Endothelial cell of umbilical vein (primary cell): ENCODE measurements at regions not wholly inside any gene's neighbourhood (a gene's known extent, or its start where the extent isn't known, plus 50 kb on each side); places are given as distances from the start of the nearest gene placed in this dataset.

ENCODE experiments used
- BruUV-seq: library from RNA; stranded (reverse); fragments of 400-500 nt; replicated peaks from 2 replicates; lab custom pipeline; 2021; lab: Mats Ljungman, UMichigan
- CTCF ChIA-PET: fragments of 300-600, 350-600 bp; sonication (Branson Sonifier 250); formaldehyde crosslinking; loops from one replicate; lab custom pipeline; 2021; ENCODE audit warnings: antibody characterized with exemption, inconsistent platforms; lab: Charles Lee
- POLR2A ChIA-PET: fragments of 300-600, 350-600 bp; sonication (Branson Sonifier 250); formaldehyde crosslinking; loops from one replicate; lab custom pipeline; 2021; ENCODE audit warnings: antibody characterized with exemption, inconsistent platforms; lab: Charles Lee
- DNase-seq: peaks from one replicate; pipeline ENCODE4 v3.0.0-alpha.2; 2011; ENCODE audit warnings: low read depth, low spot score
- FAIRE-seq: peaks from 2 replicates; lab custom pipeline; 2011; peaks lifted over from hg19 to GRCh38; lab: Jason Lieb, UNC
- H2AFZ ChIP-seq: 2 replicates; pipeline ENCODE4 v1.6.0; 2012; ENCODE audit warnings: low read depth, low read length, control low read depth, inconsistent platforms
- H3K27ac ChIP-seq: 2 replicates; pipeline ENCODE4 v1.5.1; 2011; ENCODE audit warnings: low read depth, mild to moderate bottlenecking, control low read depth, low read length, moderate library complexity; ENCODE audit not compliant: insufficient read depth
- H3K27me3 ChIP-seq, 2 experiments: 2 replicates each; pipeline versions ENCODE4 v1.6.0 to v1.6.1; 2011; ENCODE audit warnings: low read length in 2 of 2, mixed read lengths in 1 of 2; ENCODE audit not compliant: control insufficient read depth in 2 of 2, insufficient read depth in 2 of 2
- H3K36me3 ChIP-seq, 2 experiments: 2 replicates in 1 of 2; 3 replicates in 1 of 2; pipeline ENCODE4 v1.5.1; 2011; ENCODE audit warnings: low read length in 2 of 2, mild to moderate bottlenecking in 1 of 2, moderate library complexity in 1 of 2; ENCODE audit not compliant: control insufficient read depth in 2 of 2, insufficient read depth in 2 of 2; ENCODE audit errors: extremely low read depth in 1 of 2
- H3K4me1 ChIP-seq: 3 replicates; pipeline ENCODE4 v1.5.1; 2011; ENCODE audit warnings: mild to moderate bottlenecking, low read length; ENCODE audit not compliant: control insufficient read depth, insufficient read depth; ENCODE audit errors: extremely low read depth
- H3K4me2 ChIP-seq: 2 replicates; pipeline ENCODE4 v1.6.1; 2011; ENCODE audit warnings: low read length, control low read depth, mixed read lengths; ENCODE audit not compliant: insufficient read depth
- H3K4me3 ChIP-seq, 3 experiments: fragments of 200-600 bp in 1 of 3; sonication (generic), shearing (Covaris generic) in 1 of 3; replicated peaks in 1 of 3; 2 replicates each; pipeline ENCODE4 v1.5.1; 2011 to 2016; ENCODE audit warnings: control low read depth in 3 of 3, low read length in 3 of 3, mild to moderate bottlenecking in 2 of 3, inconsistent platforms in 1 of 3, low read depth in 1 of 3, moderate library complexity in 1 of 3; ENCODE audit not compliant: insufficient read depth in 1 of 3
- H3K79me2 ChIP-seq: 2 replicates; pipeline ENCODE4 v1.6.0; 2012; ENCODE audit warnings: low read length, inconsistent platforms; ENCODE audit not compliant: control insufficient read depth, insufficient read depth
- H3K9ac ChIP-seq: replicated peaks from 2 replicates; pipeline ENCODE3; 2011; ENCODE audit warnings: low read length, control low read depth; ENCODE audit not compliant: insufficient read depth; ENCODE audit errors: extremely low read depth
- H3K9me1 ChIP-seq: replicated peaks from 3 replicates; pipeline ENCODE4 v1.6.0; 2011; ENCODE audit warnings: mild to moderate bottlenecking, low read length; ENCODE audit not compliant: control insufficient read depth, insufficient read depth; ENCODE audit errors: extremely low read depth
- H3K9me3 ChIP-seq: replicated peaks from 2 replicates; pipeline ENCODE4 v1.5.1; 2012; ENCODE audit warnings: low read length, inconsistent platforms; ENCODE audit not compliant: control insufficient read depth, insufficient read depth
- H4K20me1 ChIP-seq: replicated peaks from 2 replicates; pipeline ENCODE3; 2011; ENCODE audit warnings: mild to moderate bottlenecking, low read length; ENCODE audit not compliant: control insufficient read depth, insufficient read depth; ENCODE audit errors: extremely low read depth
- EZH2 ChIP-seq: IDR thresholded peaks from 2 replicates; pipeline ENCODE4 v1.6.1; 2012; ENCODE audit warnings: borderline replicate concordance, low read depth, mild to moderate bottlenecking, moderate library complexity, low read length, inconsistent platforms; ENCODE audit not compliant: severe bottlenecking
- FOS ChIP-seq: IDR thresholded peaks from 2 replicates; pipeline ENCODE4 v1.6.1; 2011; ENCODE audit warnings: mild to moderate bottlenecking, low read length, moderate library complexity, borderline replicate concordance; ENCODE audit not compliant: insufficient read depth
- GATA2 ChIP-seq: IDR thresholded peaks from 2 replicates; pipeline ENCODE4 v1.7.0; 2011; ENCODE audit warnings: low read depth, mild to moderate bottlenecking, moderate library complexity, mixed read lengths, low read length; ENCODE audit not compliant: insufficient read length, insufficient read depth
- JUN ChIP-seq: IDR thresholded peaks from 2 replicates; pipeline ENCODE4 v1.6.1; 2011; ENCODE audit warnings: borderline replicate concordance, low read depth; ENCODE audit not compliant: insufficient read length, insufficient read depth
- MAX ChIP-seq: IDR thresholded peaks from 2 replicates; pipeline ENCODE4 v1.6.1; 2011; ENCODE audit not compliant: insufficient read depth, insufficient read length
- MYC ChIP-seq: IDR thresholded peaks from one replicate; pipeline ENCODE4 v1.6.1; 2011; ENCODE audit warnings: mild to moderate bottlenecking, low read depth, low read length
- POLR2A ChIP-seq: IDR thresholded peaks from 2 replicates; pipeline ENCODE4 v1.6.1; 2012; ENCODE audit warnings: low read depth, mild to moderate bottlenecking, control low read depth, low read length
- POLR2AphosphoS5 ChIP-seq: IDR thresholded peaks from 2 replicates; pipeline ENCODE4 v1.6.1; 2012; ENCODE audit warnings: low read depth, mild to moderate bottlenecking, control low read depth, low read length, moderate library complexity; ENCODE audit not compliant: insufficient read depth
- dilution Hi-C: fragments of 300-500 bp; cut with MboI; formaldehyde crosslinking; loops from one replicate; pipeline ENCODE4 v1.15.0; 2019; ENCODE audit warnings: low sequenced_read_pairs; ENCODE audit not compliant: extremely low pct_ligation_motif_present
- intact Hi-C: fragments of 100-400 bp; cut with micrococcal nuclease; formaldehyde crosslinking; loops from one replicate; pipeline ENCODE4 v1.10.0; 2022
- TF ChIP-seq, protein P1 (sequence below), 2 donors: IDR thresholded peaks; 1 replicate in 1 of 2; 2 replicates in 1 of 2; pipeline ENCODE4 v1.5.1; 2011; ENCODE audit warnings: low read length in 2 of 2, mild to moderate bottlenecking in 2 of 2, moderate library complexity in 2 of 2, control low read depth in 1 of 2, inconsistent platforms in 1 of 2, low read depth in 1 of 2; ENCODE audit not compliant: insufficient read depth in 1 of 2; ENCODE audit errors: extremely low read depth in 1 of 2

DNA sequence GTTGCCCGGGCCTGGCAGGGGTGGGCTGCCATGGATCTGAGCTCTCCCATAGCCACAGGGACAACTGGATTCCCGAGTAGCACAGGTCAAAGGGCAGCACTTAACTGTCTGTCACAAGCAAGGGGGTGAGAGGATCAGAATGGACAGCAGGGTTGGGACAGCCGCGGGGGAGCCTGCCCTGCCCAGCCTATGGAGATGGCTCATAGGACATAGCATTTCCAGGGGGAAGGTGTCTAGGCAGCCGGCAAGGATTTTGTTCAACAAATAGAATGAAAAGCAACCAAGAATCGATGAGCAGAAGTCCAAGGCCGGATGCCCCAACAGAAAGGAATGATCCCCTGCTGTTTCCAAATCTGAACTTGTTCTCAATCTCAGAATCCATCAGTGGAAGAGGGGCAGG lies 92.9 kb downstream of the RPS6KA4 start:
- Histone ChIP-seq H3K27me3 (peaks cover 7% of the 10 kb centered on the region in 2 experiments), H3K27ac (no peak overlapping the region), H3K9ac (no peak overlapping the region), H3K36me3 (no peaks in the 10 kb centered on the region), H3K9me1 (no peaks in the 10 kb centered on the region), H3K4me1 (peaks cover 2% of the 10 kb centered on the region), H3K4me2 (no peak overlapping the region), H2AFZ (no peak overlapping the region), H3K79me2 (no peaks in the 10 kb centered on the region), H3K4me3 (no peak overlapping the region), H3K9me3 (no peaks in the 10 kb centered on the region), H4K20me1 (no peaks in the 10 kb centered on the region)
- DNase-seq (no peak), FAIRE-seq (no peak)
- dilution Hi-C loops: no loop called here
- TF ChIP-seq POLR2A (no peak), FOS (no peak), EZH2 (no peak), MAX (no peak), POLR2AphosphoS5 (no peak), MYC (no peak), JUN (no peak), GATA2 (no peak)
- TF ChIP-seq, protein P1, sequence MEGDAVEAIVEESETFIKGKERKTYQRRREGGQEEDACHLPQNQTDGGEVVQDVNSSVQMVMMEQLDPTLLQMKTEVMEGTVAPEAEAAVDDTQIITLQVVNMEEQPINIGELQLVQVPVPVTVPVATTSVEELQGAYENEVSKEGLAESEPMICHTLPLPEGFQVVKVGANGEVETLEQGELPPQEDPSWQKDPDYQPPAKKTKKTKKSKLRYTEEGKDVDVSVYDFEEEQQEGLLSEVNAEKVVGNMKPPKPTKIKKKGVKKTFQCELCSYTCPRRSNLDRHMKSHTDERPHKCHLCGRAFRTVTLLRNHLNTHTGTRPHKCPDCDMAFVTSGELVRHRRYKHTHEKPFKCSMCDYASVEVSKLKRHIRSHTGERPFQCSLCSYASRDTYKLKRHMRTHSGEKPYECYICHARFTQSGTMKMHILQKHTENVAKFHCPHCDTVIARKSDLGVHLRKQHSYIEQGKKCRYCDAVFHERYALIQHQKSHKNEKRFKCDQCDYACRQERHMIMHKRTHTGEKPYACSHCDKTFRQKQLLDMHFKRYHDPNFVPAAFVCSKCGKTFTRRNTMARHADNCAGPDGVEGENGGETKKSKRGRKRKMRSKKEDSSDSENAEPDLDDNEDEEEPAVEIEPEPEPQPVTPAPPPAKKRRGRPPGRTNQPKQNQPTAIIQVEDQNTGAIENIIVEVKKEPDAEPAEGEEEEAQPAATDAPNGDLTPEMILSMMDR (IDR thresholded peaks at IDR 0.05; ENCODE audit: extremely low read depth in 1 of 2, insufficient read depth in 1 of 2, low read depth in 1 of 2, low read length in 2 of 2): no peak
- BruUV-seq: no TSS peak
- intact Hi-C loops: no loop called here
- CTCF ChIA-PET: interaction anchor here (0.9 to 6.7 kb wide), 4 partner anchors 14 to 237 kb away, joined by 3 to 143 read pairs (median 24); no protein-coding TSS in a partner anchor
- POLR2A ChIA-PET: no interaction called here
